ENCODE measurements at regions not wholly inside any gene's neighbourhood (a gene's known extent, or its start where the extent isn't known, plus 50 kb on each side); places are given as distances from the start of the nearest gene placed in this dataset.

GRCh38 chrX:124860736-124861135 is 458.9 kb upstream of the TEX13C start:
- H3K9me3 ChIP-seq (ENCODE audit: insufficient read depth, low read depth), result no peaks in the 10 kb centered on the region
- TF ChIP-seq EZH2 (IDR thresholded peaks at IDR 0.05; ENCODE audit: low read depth) (no peak), CTCF (conservative IDR thresholded peaks at IDR 0.05) (no peak)
- H3K4me3 ChIP-seq, result no peak overlapping the region
- no peaks in the 10 kb centered on the region for H4K20me1 ChIP-seq (ENCODE audit: insufficient read depth)
- no peak overlapping the region for H3K27ac ChIP-seq
- H3K4me2 ChIP-seq, result no peak overlapping the region
- no TSS peak for BruUV-seq (replicated peaks)
- H3K36me3 ChIP-seq (ENCODE audit: low read depth), result no peaks in the 10 kb centered on the region
- intact Hi-C loops (cut with micrococcal nuclease; ENCODE audit: unreplicated experiment), result no loop called here
- H3K27me3 ChIP-seq (ENCODE audit: insufficient read depth, low read depth), result no peaks in the 10 kb centered on the region
- H3K9me2 ChIP-seq (ENCODE audit: insufficient read depth), result no peaks in the 10 kb centered on the region
- POLR2A ChIA-PET (ENCODE audit: unreplicated experiment), result no interaction called here
- no peak overlapping the region for H2AFZ ChIP-seq
- DNase-seq, result no peak
- CTCF ChIA-PET, result no interaction called here
- no peaks in the 10 kb centered on the region for H3K79me2 ChIP-seq (ENCODE audit: low read depth)
- H3F3A ChIP-seq (ENCODE audit: insufficient read depth, low read depth), result no peaks in the 10 kb centered on the region
- H3K4me1 ChIP-seq (replicated peaks; ENCODE audit: insufficient read depth), result no peaks in the 10 kb centered on the region

- no peaks in the 10 kb centered on the region for H3K27me3 ChIP-seq (ENCODE audit: insufficient read depth, low read depth)
- TF ChIP-seq EZH2 (IDR thresholded peaks at IDR 0.05; ENCODE audit: low read depth) (no peak), CTCF (conservative IDR thresholded peaks at IDR 0.05) (no peak)
- no peak overlapping the region for H3K4me2 ChIP-seq
- H3K9me3 ChIP-seq (ENCODE audit: insufficient read depth, low read depth), result no peaks in the 10 kb centered on the region; the same call in 1 of the 2 replicates
- no peaks in the 10 kb centered on the region for H3K36me3 ChIP-seq (ENCODE audit: low read depth)
- ChIA-PET POLR2A (ENCODE audit: unreplicated experiment) (no interaction called here), CTCF (no interaction called here)
- no peak for DNase-seq
- H3K9me2 ChIP-seq (ENCODE audit: insufficient read depth), result no peaks in the 10 kb centered on the region
- no peaks in the 10 kb centered on the region for H4K20me1 ChIP-seq (ENCODE audit: insufficient read depth)
- no peaks in the 10 kb centered on the region for H3K79me2 ChIP-seq (ENCODE audit: low read depth)
- no peak overlapping the region for H2AFZ ChIP-seq
- no peaks in the 10 kb centered on the region for H3F3A ChIP-seq (ENCODE audit: insufficient read depth, low read depth)
- no peak overlapping the region for H3K4me3 ChIP-seq
- no peak overlapping the region for H3K27ac ChIP-seq
- intact Hi-C loops (cut with micrococcal nuclease; ENCODE audit: unreplicated experiment), result no loop called here
- no TSS peak for BruUV-seq (replicated peaks)
- H3K4me1 ChIP-seq (replicated peaks; ENCODE audit: insufficient read depth), result no peaks in the 10 kb centered on the region
These were observed 457.4 kb upstream of the TEX13C start for GRCh38 chrX:124862301-124862700.

- intact Hi-C loops (cut with micrococcal nuclease; ENCODE audit: unreplicated experiment), result no loop called here
- Histone ChIP-seq H3K4me3 (no peak overlapping the region), H3K9me3 (ENCODE audit: insufficient read depth, low read depth) (no peaks in the 10 kb centered on the region; the same call in 1 of the 2 replicates), H4K20me1 (ENCODE audit: insufficient read depth) (no peaks in the 10 kb centered on the region), H3K36me3 (ENCODE audit: low read depth) (no peaks in the 10 kb centered on the region), H3F3A (ENCODE audit: insufficient read depth, low read depth) (no peaks in the 10 kb centered on the region), H3K4me2 (no peak overlapping the region), H3K9me2 (ENCODE audit: insufficient read depth) (no peaks in the 10 kb centered on the region), H3K27ac (no peak overlapping the region), H2AFZ (no peak overlapping the region), H3K4me1 (replicated peaks; ENCODE audit: insufficient read depth) (no peaks in the 10 kb centered on the region), H3K27me3 (ENCODE audit: insufficient read depth, low read depth) (no peaks in the 10 kb centered on the region), H3K79me2 (ENCODE audit: low read depth) (no peaks in the 10 kb centered on the region)
- CTCF ChIA-PET, result no interaction called here
- BruUV-seq (replicated peaks), result no TSS peak
- POLR2A ChIA-PET (ENCODE audit: unreplicated experiment), result no interaction called here
- DNase-seq, result no peak
- no peak for TF ChIP-seq CTCF (conservative IDR thresholded peaks at IDR 0.05)
- TF ChIP-seq EZH2 (IDR thresholded peaks at IDR 0.05; ENCODE audit: low read depth), result no peak
These were observed 456.4 kb upstream of the TEX13C start for GRCh38 chrX:124863303-124863702.

All from PC-9 (cell line).